Activated CD4-positive, CD25-positive, alpha-beta regulatory T cell treated with anti-CD3 and anti-CD28 coated beads, Interleukin-2, amount 50 U/mL, for 24 hours (primary cell): ENCODE measurements at regions not wholly inside any gene's neighbourhood (a gene's known extent, or its start where the extent isn't known, plus 50 kb on each side); places are given as distances from the start of the nearest gene placed in this dataset.
"Not testable (repeated sequence)": the region's sequence is repeated elsewhere in the genome, so short reads cannot be mapped to it uniquely, and the experiment has no call there.

Experiments used
- ATAC-seq, 2 donors: fragments of 150-1000 bp; cut with Tn5 transposase; one replicate each; pipeline ENCODE4 v1.10.0; 2021; ENCODE audit warnings: mild to moderate bottlenecking in 1 of 2, moderate library complexity in 1 of 2

DNA sequence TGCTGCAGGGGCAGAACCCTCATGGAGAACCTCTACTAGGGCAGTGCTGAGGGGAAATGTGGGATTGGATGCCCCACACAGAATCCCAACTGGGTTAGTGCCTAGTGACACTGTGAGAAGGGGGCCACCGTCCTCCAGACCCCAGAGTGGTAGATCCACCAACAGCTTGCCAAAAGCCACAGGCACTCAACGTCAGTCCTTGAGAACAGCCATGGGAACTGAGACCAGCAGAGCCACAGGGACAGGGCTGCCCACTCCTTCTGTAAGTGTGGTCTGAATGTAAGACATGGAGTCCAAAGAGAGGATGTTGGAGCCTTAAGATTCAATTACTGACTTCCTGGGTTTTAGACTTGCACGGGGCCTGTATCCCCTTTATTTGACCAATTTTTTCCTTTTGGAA, 1451.5 kb downstream of the SI start:
- no peak for ATAC-seq

DNA sequence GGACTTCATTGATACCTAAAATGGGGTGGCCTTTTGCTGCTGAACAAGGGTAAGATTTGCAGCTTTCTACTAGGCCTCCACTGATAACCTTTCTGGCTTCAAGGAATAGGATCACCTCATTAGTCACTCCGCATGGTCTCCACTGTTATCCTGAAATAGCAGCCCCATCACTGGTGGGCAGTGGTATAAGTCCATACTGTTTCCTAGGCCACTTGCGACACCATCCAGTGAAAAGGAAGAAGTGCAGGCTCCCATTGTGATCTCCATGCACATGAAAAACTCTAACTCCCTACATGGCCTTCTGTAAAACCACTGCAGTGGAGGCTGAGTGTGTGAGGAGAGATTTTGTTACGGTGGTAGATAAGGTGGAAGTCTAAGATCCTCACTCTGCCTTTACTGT, 1455.9 kb downstream of the SI start:
- ATAC-seq: no peak

DNA sequence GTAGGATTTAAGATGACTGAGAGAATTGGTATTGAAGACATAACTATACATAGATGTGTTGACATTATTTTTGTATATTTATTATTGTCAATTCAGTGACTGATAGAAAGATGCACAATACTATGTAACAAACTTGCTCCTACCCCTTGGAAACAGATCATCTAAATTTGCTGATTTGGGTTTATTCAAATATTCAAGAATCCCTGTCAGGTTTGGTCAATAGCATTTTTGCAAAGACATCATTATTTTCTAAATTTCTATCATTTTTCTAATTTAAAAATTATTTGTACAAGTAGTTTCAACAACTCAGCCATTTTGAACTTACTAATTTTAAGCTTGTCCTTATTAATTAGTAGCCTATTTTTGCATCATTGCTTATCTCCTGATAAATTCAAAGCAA, 1463.4 kb downstream of the SI start:
- no peak for ATAC-seq

- no peak for ATAC-seq
Measured at GRCh38 chr3:163605915-163606314, 1472.4 kb downstream of the SI start.

GRCh38 chr3:163601426-163601825, 1476.9 kb downstream of the SI start:
- no peak for ATAC-seq

DNA sequence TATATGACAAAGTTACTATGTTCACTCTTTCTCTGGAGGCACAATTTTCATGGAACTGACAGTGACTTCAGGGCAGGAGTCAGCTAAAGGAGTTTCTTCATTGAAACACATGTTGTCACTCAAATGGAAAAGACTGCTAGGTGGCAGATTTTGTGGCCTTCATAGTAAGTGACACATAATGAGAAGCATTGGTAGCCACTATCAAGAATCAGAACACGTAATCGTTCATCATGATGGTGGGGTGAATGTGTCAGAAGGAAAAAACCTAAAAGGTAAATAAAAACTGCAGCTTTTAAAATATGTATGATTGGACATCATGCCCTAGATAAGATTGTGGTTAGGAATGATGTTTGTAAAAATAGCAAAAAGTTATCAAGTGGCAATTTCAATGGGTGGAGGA, 1491.0 kb downstream of the SI start:
- ATAC-seq: no peak

DNA sequence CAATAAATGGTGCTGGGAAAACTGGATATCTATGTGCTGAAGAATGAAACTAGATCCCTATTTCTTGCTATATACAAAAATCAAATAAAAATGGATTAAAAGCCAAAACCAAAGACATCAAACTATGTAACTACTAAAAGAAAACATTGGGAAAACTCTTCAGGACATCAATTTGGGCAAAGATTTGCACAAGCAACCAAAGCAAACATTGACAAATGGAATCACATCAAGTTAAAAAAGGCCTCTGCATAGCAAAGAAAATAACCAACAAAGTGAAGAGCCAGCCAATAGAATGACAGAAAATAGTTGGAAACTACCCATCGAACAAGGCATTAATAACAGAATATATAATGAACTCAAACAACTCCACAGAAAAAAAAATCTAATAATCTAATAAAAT, 1495.3 kb downstream of the SI start:
- no peak for ATAC-seq

DNA sequence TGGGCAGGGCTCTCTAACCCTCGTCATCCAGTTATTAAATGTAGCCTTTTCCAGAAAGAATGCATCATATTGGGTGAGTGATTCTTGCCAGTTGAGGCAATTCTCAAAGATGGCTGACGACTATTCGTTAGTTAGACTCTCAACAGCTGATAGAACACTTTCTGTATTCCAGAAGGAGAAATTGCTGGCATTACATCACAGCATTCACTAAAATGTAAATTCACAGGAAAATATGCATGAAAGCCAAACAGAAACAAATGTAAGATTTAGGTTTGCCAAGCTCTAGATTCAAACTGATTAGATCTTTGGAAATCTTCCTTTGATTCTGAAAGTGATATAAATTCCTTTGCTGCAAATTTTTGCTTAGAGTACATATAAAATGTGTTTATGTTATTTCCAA, 1501.0 kb downstream of the SI start:
- no peak for ATAC-seq

DNA sequence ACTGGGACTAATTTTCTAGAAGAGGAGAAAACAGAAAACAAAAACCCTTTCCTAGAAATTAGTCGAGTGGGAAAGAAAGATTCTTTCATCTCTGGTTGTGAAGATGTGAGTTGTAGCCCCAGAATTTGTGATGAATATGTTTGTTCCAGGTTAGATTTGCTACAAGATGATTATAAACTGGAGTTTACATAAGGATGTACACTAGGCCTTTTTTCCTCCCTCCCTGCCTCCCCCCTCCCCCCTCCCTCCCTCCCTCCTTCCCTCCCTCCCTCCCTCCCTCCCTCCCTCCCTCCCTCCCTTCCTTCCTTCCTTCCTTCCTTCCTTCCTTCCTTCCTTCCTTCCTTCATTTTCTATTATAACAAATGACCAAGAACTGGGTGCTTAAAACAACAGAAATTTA, 1502.0 kb downstream of the SI start:
- ATAC-seq: no peak

DNA sequence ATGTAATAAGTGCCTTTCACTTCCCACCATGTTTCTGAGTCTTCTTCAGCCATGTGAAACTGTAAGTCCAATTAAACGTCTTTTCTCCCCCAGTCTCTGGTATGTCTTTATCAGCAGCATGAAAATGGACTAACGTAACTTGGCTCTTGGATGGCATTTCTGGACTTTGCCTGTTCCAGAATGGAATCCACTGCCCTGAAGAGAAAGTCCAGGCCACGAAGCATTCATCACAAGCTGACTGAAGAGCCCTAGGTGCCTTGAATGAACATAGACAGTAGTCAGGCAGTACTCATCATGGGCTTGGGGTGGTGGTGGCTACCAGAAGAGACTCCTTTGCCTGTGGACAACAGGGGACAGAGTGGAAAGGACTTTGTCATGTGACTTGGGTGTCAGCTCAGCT, 1505.0 kb downstream of the SI start:
- no peak for ATAC-seq

- no peak for ATAC-seq
Measured at GRCh38 chr3:163572856-163573255, 1505.4 kb downstream of the SI start.

GRCh38 chr3:163563485-163563884, 1514.8 kb downstream of the SI start:
- no peak for ATAC-seq

DNA sequence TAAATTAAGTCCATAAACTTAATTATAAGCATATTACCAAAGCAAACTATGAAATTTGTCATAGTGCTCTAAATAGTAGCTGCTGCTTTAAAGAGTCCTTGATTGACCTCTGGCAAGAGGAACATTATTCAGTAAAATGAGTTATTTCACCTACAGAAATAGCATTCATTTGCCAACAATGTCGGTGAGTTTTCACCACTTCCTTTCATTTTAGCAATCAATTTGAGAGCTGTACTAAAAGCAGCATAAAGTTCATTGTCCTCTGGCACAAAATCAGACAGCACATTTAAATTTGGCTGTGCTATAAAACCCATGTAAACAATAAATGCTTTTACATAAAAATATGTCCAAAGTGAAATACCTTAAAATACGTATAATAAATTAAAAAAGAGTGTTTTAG, 1515.7 kb downstream of the SI start:
- ATAC-seq: no peak

- ATAC-seq: no peak
Measured at GRCh38 chr3:163561151-163561550, 1517.1 kb downstream of the SI start.

DNA sequence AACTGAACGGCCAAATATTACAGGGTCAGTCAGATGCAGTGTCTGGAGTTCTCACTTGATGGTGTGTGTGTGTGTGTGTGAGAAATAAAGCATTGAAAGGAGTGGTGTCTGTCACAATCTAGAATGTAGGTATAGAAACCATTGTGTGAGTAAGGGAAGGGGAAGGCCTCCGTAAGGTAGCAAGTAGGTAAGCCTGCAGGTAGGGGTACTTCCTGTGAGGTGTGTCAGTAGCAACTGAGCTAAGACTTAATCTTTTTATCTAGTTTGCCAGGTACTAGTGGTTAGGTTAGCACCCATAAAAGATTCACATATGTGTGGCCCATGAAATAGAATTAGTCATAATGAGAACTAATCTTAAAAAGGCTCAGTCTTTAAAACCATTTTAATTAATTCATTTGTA, 1517.8 kb downstream of the SI start:
- no peak for ATAC-seq

GRCh38 chr3:163556813-163557523, 1521.3 kb downstream of the SI start:
- ATAC-seq: no peak

- no peak for ATAC-seq
Measured at GRCh38 chr3:163555918-163556317, 1522.4 kb downstream of the SI start.

DNA sequence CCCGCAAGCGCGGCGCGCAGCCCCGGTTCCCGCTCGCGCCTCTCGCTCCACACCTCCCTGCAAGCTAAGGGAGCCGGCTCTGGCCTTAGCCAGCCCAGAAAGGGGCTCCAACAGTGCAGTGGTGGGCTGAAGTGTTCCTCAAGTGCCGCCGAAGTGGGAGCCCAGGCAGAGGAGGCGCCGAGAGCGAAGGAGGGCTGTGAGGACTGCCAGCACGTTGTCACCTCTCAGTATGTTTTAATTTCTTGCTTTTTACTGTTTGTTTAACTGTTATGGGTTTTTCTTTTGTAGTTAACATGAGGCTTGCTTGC, 1525.7 kb downstream of the SI start:
- no peak for ATAC-seq

GRCh38 chr3:163551915-163552658, 1526.2 kb downstream of the SI start:
- not testable (repeated sequence) for ATAC-seq

GRCh38 chr3:163548015-163548414, 1530.3 kb downstream of the SI start:
- no peak for ATAC-seq

- no peak for ATAC-seq
Measured at GRCh38 chr3:163547014-163547685, 1531.1 kb downstream of the SI start.

DNA sequence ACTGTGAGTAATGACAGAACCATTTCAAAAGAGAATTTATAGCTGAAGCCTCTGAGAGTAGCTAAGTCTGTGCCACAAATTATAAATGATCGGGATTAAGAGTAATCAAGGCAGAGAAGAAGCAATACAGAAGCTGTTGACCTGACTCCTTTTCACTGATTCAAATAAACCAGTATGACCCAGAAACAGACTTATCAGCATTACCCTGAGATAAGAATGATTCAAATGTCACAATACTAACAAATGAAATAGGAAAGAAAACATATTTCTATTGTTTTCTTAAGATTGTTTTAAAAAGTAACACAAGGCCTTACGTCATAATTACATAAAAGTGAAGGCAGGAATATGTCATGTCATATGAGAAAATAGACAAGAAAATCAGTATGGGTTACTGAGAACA, 1534.6 kb downstream of the SI start:
- ATAC-seq: no peak

DNA sequence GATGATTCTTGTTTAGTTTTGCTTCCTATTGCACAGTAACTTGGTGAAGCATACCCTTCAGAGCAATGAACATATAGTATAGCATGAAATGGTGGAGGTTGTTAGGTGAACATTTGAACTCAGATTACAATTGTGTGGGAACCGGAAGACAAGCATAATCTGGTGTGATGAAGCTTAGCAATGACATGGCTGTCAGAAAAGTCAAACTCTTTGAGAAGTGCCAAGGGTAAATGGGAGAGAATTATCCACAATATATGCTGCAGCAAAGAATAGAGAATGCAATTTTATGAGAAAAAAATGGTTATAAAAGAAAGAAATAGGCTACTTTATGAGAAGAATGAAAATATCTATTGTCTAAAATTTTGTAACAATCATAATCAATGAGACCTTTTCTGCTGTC, 1536.7 kb downstream of the SI start:
- no peak for ATAC-seq

- ATAC-seq: no peak
Measured at GRCh38 chr3:163538387-163538786, 1539.9 kb downstream of the SI start.
